ENCODE measurements at regions not wholly inside any gene's neighbourhood (a gene's known extent, or its start where the extent isn't known, plus 50 kb on each side); places are given as distances from the start of the nearest gene placed in this dataset.

GRCh38 chrX:107502316-107502715 lies 52.9 kb downstream of the FRMPD3 start:
- no peak overlapping the region for H3K4me3 ChIP-seq (ENCODE audit: low read depth, low read length)
- no peak overlapping the region for H3K9ac ChIP-seq (ENCODE audit: low read length)
- no peaks in the 10 kb centered on the region for H3K9me3 ChIP-seq (ENCODE audit: insufficient read depth, low read depth, low read length)
- no peak overlapping the region for H2BK12ac ChIP-seq (ENCODE audit: low read length)
- no CpG with 5 or more reads among the region's 4 CpGs for WGBS (ENCODE audit: extremely low coverage, insufficient coverage, insufficient read length)
- H3K27ac ChIP-seq (ENCODE audit: low read depth, low read length) = no peak overlapping the region
- no peak overlapping the region for H4K8ac ChIP-seq (ENCODE audit: low read depth, low read length)
- H3K4me2 ChIP-seq (ENCODE audit: low read length) = no peak overlapping the region
- H4K12ac ChIP-seq (ENCODE audit: low read depth, low read length) = no peak overlapping the region
- H2AFZ ChIP-seq (ENCODE audit: insufficient read depth, low read length, poor library complexity) = no peak overlapping the region
- no peak overlapping the region for H3K14ac ChIP-seq (ENCODE audit: low read length)
- no peak overlapping the region for H2BK5ac ChIP-seq (ENCODE audit: low read depth, low read length, poor library complexity)
- H2AK5ac ChIP-seq (ENCODE audit: low read length) = no peak overlapping the region
- peaks cover 0 to 2% of the 10 kb centered on the region in 2 experiments for H3K4me1 ChIP-seq (ENCODE audit: control insufficient read depth in 1 of 2, insufficient read depth in 2 of 2, low read length in 2 of 2)
- no peak overlapping the region for H4K91ac ChIP-seq (ENCODE audit: low read depth, low read length)
- H2BK120ac ChIP-seq (ENCODE audit: insufficient read depth, low read length, poor library complexity) = no peak overlapping the region
- no peak overlapping the region for H3K23ac ChIP-seq (ENCODE audit: low read length)
- H3K79me1 ChIP-seq (ENCODE audit: low read length) = no peaks in the 10 kb centered on the region
- no peak overlapping the region for H3K4ac ChIP-seq (ENCODE audit: low read depth, low read length)
- H3K27me3 ChIP-seq (ENCODE audit: insufficient read depth, low read length) = peaks cover 3% of the 10 kb centered on the region
- H3K79me2 ChIP-seq (ENCODE audit: control insufficient read depth, insufficient read depth, low read length, poor library complexity) = no peaks in the 10 kb centered on the region
- no peak for DNase-seq
- H3K36me3 ChIP-seq (ENCODE audit: control insufficient read depth in 1 of 2, insufficient read depth in 2 of 2, low read length in 2 of 2) = no peaks in the 10 kb centered on the region
- no peak overlapping the region for H3K18ac ChIP-seq (ENCODE audit: low read length)

- Histone ChIP-seq H3K79me2 (ENCODE audit: control insufficient read depth, insufficient read depth, low read length, poor library complexity) (no peaks in the 10 kb centered on the region), H3K4me3 (ENCODE audit: low read depth, low read length) (no peak overlapping the region), H3K9me3 (ENCODE audit: insufficient read depth, low read depth, low read length) (peaks cover 3% of the 10 kb centered on the region), H2AFZ (ENCODE audit: insufficient read depth, low read length, poor library complexity) (no peak overlapping the region), H4K12ac (ENCODE audit: low read depth, low read length) (no peak overlapping the region), H3K27me3 (ENCODE audit: insufficient read depth, low read length) (peaks cover 3% of the 10 kb centered on the region), H3K27ac (ENCODE audit: low read depth, low read length) (no peak overlapping the region), H4K8ac (ENCODE audit: low read depth, low read length) (no peak overlapping the region), H3K23ac (ENCODE audit: low read length) (no peak overlapping the region), H3K4ac (ENCODE audit: low read depth, low read length) (no peak overlapping the region), H2BK12ac (ENCODE audit: low read length) (no peak overlapping the region), H3K36me3 (ENCODE audit: control insufficient read depth in 1 of 2, insufficient read depth in 2 of 2, low read length in 2 of 2) (no peaks in the 10 kb centered on the region), H3K4me1 (ENCODE audit: control insufficient read depth in 1 of 2, insufficient read depth in 2 of 2, low read length in 2 of 2) (no peaks in the 10 kb centered on the region), H3K14ac (ENCODE audit: low read length) (no peak overlapping the region), H4K91ac (ENCODE audit: low read depth, low read length) (no peak overlapping the region), H3K4me2 (ENCODE audit: low read length) (no peak overlapping the region), H2BK120ac (ENCODE audit: insufficient read depth, low read length, poor library complexity) (no peak overlapping the region), H3K79me1 (ENCODE audit: low read length) (no peaks in the 10 kb centered on the region), H3K9ac (ENCODE audit: low read length) (no peak overlapping the region), H2BK5ac (ENCODE audit: low read depth, low read length, poor library complexity) (no peak overlapping the region), H2AK5ac (ENCODE audit: low read length) (no peak overlapping the region), H3K18ac (ENCODE audit: low read length) (no peak overlapping the region)
- DNase-seq = no peak
- WGBS (ENCODE audit: extremely low coverage, insufficient coverage, insufficient read length) = no CpG with 5 or more reads among the region's 4 CpGs
Measured at GRCh38 chrX:107504006-107504405, 54.6 kb downstream of the FRMPD3 start.

GRCh38 chrX:107505223-107505622 lies 55.8 kb downstream of the FRMPD3 start:
- Histone ChIP-seq H4K91ac (ENCODE audit: low read depth, low read length) (no peak overlapping the region), H3K79me1 (ENCODE audit: low read length) (no peaks in the 10 kb centered on the region), H3K36me3 (ENCODE audit: control insufficient read depth in 1 of 2, insufficient read depth in 2 of 2, low read length in 2 of 2) (no peaks in the 10 kb centered on the region), H4K8ac (ENCODE audit: low read depth, low read length) (no peak overlapping the region), H3K14ac (ENCODE audit: low read length) (no peak overlapping the region), H3K4me2 (ENCODE audit: low read length) (no peak overlapping the region), H3K23ac (ENCODE audit: low read length) (no peak overlapping the region), H2BK12ac (ENCODE audit: low read length) (no peak overlapping the region), H3K9me3 (ENCODE audit: insufficient read depth, low read depth, low read length) (peaks cover 5% of the 10 kb centered on the region), H3K4me1 (ENCODE audit: control insufficient read depth in 1 of 2, insufficient read depth in 2 of 2, low read length in 2 of 2) (no peaks in the 10 kb centered on the region), H3K9ac (ENCODE audit: low read length) (no peak overlapping the region), H2AFZ (ENCODE audit: insufficient read depth, low read length, poor library complexity) (no peak overlapping the region), H3K18ac (ENCODE audit: low read length) (no peak overlapping the region), H3K27me3 (ENCODE audit: insufficient read depth, low read length) (peaks cover 3% of the 10 kb centered on the region), H3K4me3 (ENCODE audit: low read depth, low read length) (no peak overlapping the region), H2BK5ac (ENCODE audit: low read depth, low read length, poor library complexity) (no peak overlapping the region), H2BK120ac (ENCODE audit: insufficient read depth, low read length, poor library complexity) (no peak overlapping the region), H3K79me2 (ENCODE audit: control insufficient read depth, insufficient read depth, low read length, poor library complexity) (no peaks in the 10 kb centered on the region), H4K12ac (ENCODE audit: low read depth, low read length) (no peak overlapping the region), H3K4ac (ENCODE audit: low read depth, low read length) (no peak overlapping the region), H2AK5ac (ENCODE audit: low read length) (no peak overlapping the region), H3K27ac (ENCODE audit: low read depth, low read length) (no peak overlapping the region)
- whole genome bisulfite sequencing (ENCODE audit: extremely low coverage, insufficient coverage, insufficient read length) = no CpG with 5 or more reads among the region's 2 CpGs
- no peak for DNase-seq

- Histone ChIP-seq H3K4ac (ENCODE audit: low read depth, low read length) (no peak overlapping the region), H3K27ac (ENCODE audit: low read depth, low read length) (no peak overlapping the region), H3K23ac (ENCODE audit: low read length) (no peak overlapping the region), H3K27me3 (ENCODE audit: insufficient read depth, low read length) (peaks cover 3% of the 10 kb centered on the region), H4K91ac (ENCODE audit: low read depth, low read length) (no peak overlapping the region), H4K8ac (ENCODE audit: low read depth, low read length) (no peak overlapping the region), H2BK120ac (ENCODE audit: insufficient read depth, low read length, poor library complexity) (no peak overlapping the region), H3K9me3 (ENCODE audit: insufficient read depth, low read depth, low read length) (peaks cover 5% of the 10 kb centered on the region), H3K9ac (ENCODE audit: low read length) (no peak overlapping the region), H3K4me1 (ENCODE audit: control insufficient read depth in 1 of 2, insufficient read depth in 2 of 2, low read length in 2 of 2) (no peaks in the 10 kb centered on the region), H3K14ac (ENCODE audit: low read length) (no peak overlapping the region), H3K36me3 (ENCODE audit: control insufficient read depth in 1 of 2, insufficient read depth in 2 of 2, low read length in 2 of 2) (no peaks in the 10 kb centered on the region), H4K12ac (ENCODE audit: low read depth, low read length) (no peak overlapping the region), H2AK5ac (ENCODE audit: low read length) (no peak overlapping the region), H2BK5ac (ENCODE audit: low read depth, low read length, poor library complexity) (no peak overlapping the region), H3K79me2 (ENCODE audit: control insufficient read depth, insufficient read depth, low read length, poor library complexity) (no peaks in the 10 kb centered on the region), H2AFZ (ENCODE audit: insufficient read depth, low read length, poor library complexity) (no peak overlapping the region), H2BK12ac (ENCODE audit: low read length) (no peak overlapping the region), H3K18ac (ENCODE audit: low read length) (no peak overlapping the region), H3K4me3 (ENCODE audit: low read depth, low read length) (no peak overlapping the region), H3K4me2 (ENCODE audit: low read length) (peak overlapping the region; percentile 34), H3K79me1 (ENCODE audit: low read length) (no peaks in the 10 kb centered on the region)
- DNase-seq = no peak
- no CpG with 5 or more reads among the region's 29 CpGs for WGBS (ENCODE audit: extremely low coverage, insufficient coverage, insufficient read length)
Measured at GRCh38 chrX:107506596-107507031, 57.2 kb downstream of the FRMPD3 start.
